ENCODE measurements at regions not wholly inside any gene's neighbourhood (a gene's known extent, or its start where the extent isn't known, plus 50 kb on each side); places are given as distances from the start of the nearest gene placed in this dataset.

- TF ChIP-seq, protein P1, sequence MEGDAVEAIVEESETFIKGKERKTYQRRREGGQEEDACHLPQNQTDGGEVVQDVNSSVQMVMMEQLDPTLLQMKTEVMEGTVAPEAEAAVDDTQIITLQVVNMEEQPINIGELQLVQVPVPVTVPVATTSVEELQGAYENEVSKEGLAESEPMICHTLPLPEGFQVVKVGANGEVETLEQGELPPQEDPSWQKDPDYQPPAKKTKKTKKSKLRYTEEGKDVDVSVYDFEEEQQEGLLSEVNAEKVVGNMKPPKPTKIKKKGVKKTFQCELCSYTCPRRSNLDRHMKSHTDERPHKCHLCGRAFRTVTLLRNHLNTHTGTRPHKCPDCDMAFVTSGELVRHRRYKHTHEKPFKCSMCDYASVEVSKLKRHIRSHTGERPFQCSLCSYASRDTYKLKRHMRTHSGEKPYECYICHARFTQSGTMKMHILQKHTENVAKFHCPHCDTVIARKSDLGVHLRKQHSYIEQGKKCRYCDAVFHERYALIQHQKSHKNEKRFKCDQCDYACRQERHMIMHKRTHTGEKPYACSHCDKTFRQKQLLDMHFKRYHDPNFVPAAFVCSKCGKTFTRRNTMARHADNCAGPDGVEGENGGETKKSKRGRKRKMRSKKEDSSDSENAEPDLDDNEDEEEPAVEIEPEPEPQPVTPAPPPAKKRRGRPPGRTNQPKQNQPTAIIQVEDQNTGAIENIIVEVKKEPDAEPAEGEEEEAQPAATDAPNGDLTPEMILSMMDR (IDR thresholded peaks at IDR 0.05; ENCODE audit: insufficient read depth, low read depth, low read length): no peak
- TF ChIP-seq EZH2 (IDR thresholded peaks at IDR 0.05; ENCODE audit: insufficient read depth, low read length): no peak
Measured at GRCh38 chr6:169863710-169864109, 112.3 kb downstream of the ERMARD start.

Data from astrocyte (in vitro differentiated cells and primary cell).